GM12878 (cell line): ENCODE measurements at regions not wholly inside any gene's neighbourhood (a gene's known extent, or its start where the extent isn't known, plus 50 kb on each side); places are given as distances from the start of the nearest gene placed in this dataset.

Experiments
- ATAC-seq: fragments of 200-7000 bp; cut with Tn5 transposase; 3 replicates; pipeline ENCODE4 v1.9.1; 2020; ENCODE audit warnings: mild to moderate bottlenecking, moderate library complexity
- BruUV-seq: library from RNA; stranded (reverse); fragments of 400-500 nt; replicated peaks from 2 replicates; lab custom pipeline; 2021; lab: Mats Ljungman, UMichigan
- CTCF ChIA-PET: fragments of 300-600 bp; sonication (Branson Sonifier 250); formaldehyde crosslinking; extraction: SDS; loops from one replicate; lab custom pipeline; 2021; ENCODE audit warnings: inconsistent platforms; lab: Yijun Ruan, JAX
- POLR2A ChIA-PET: fragments of 350-600 bp; formaldehyde crosslinking; extraction: SDS; loops from one replicate; lab custom pipeline; 2021; ENCODE audit warnings: inconsistent platforms; lab: Charles Lee
- RAD21 ChIA-PET: fragments of 300-600 bp; sonication (Branson Sonifier 250); formaldehyde crosslinking; loops from one replicate; lab custom pipeline; 2023; ENCODE audit warnings: antibody characterized with exemption; ENCODE audit not compliant: unreplicated experiment; lab: Charles Lee
- SMC1A ChIA-PET: fragments of 300-600 bp; sonication (Branson Sonifier 250); formaldehyde crosslinking; loops from one replicate; lab custom pipeline; 2023; ENCODE audit not compliant: unreplicated experiment, uncharacterized antibody; lab: Charles Lee
- DNase-seq: peaks from one replicate; pipeline ENCODE4 v3.0.0-alpha.2; 2011; ENCODE audit warnings: low read depth, low spot score
- FAIRE-seq: peaks from 3 replicates; lab custom pipeline; 2011; peaks lifted over from hg19 to GRCh38; lab: Jason Lieb, UNC
- H2AFZ ChIP-seq: 2 replicates; pipeline ENCODE4 v1.6.0; 2011; ENCODE audit warnings: low read depth, low read length, control low read depth; ENCODE audit not compliant: control insufficient read depth
- H3K27ac ChIP-seq: 2 replicates; pipeline ENCODE4 v1.5.1; 2011; ENCODE audit warnings: control low read depth; ENCODE audit not compliant: control insufficient read depth, insufficient read depth
- H3K27me3 ChIP-seq, 2 experiments: replicated peaks in 1 of 2; 2 replicates each; pipeline versions ENCODE4 v1.6.0 to v1.6.1; 2011; ENCODE audit warnings: low read length in 1 of 2; ENCODE audit not compliant: control insufficient read depth in 2 of 2, insufficient read depth in 2 of 2
- H3K36me3 ChIP-seq, 2 experiments: 2 replicates each; pipeline ENCODE4 v1.5.1; 2011; ENCODE audit warnings: low read length in 1 of 2; ENCODE audit not compliant: control insufficient read depth in 2 of 2, insufficient read depth in 2 of 2
- H3K4me1 ChIP-seq: 2 replicates; pipeline ENCODE4 v1.6.1; 2011; ENCODE audit warnings: mild to moderate bottlenecking, low read length, moderate library complexity, mixed read lengths; ENCODE audit not compliant: control insufficient read depth, insufficient read depth
- H3K4me2 ChIP-seq: 2 replicates; pipeline ENCODE4 v1.6.0; 2011; ENCODE audit warnings: control low read depth; ENCODE audit not compliant: control insufficient read depth, insufficient read depth
- H3K4me3 ChIP-seq: fragments of 200-600 bp; sonication (generic); 2 replicates; pipeline ENCODE4 v1.5.1; 2016
- H3K79me2 ChIP-seq: 2 replicates; pipeline ENCODE4 v1.6.0; 2011; ENCODE audit warnings: low read length; ENCODE audit not compliant: control insufficient read depth, insufficient read depth
- H3K9ac ChIP-seq: 2 replicates; pipeline ENCODE4 v1.8.0; 2011; ENCODE audit warnings: low read length, control low read depth, mixed read lengths; ENCODE audit not compliant: control insufficient read depth, insufficient read depth
- H3K9me3 ChIP-seq: replicated peaks from 3 replicates; pipeline ENCODE4 v1.5.1; 2011; ENCODE audit warnings: mild to moderate bottlenecking, low read length; ENCODE audit not compliant: control insufficient read depth, insufficient read depth
- H4K20me1 ChIP-seq: 2 replicates; pipeline ENCODE4 v1.6.0; 2011; ENCODE audit not compliant: control insufficient read depth, insufficient read depth
- ATF3 ChIP-seq: IDR thresholded peaks from 2 replicates; pipeline ENCODE4 v1.6.1; 2011; ENCODE audit warnings: low read depth, mild to moderate bottlenecking, low read length, moderate library complexity, borderline replicate concordance; ENCODE audit errors: extremely low read depth
- NFXL1 ChIP-seq: fragments of 450-650 bp; IDR thresholded peaks from 2 replicates; pipeline ENCODE4 v1.6.1; 2017; ENCODE audit warnings: antibody characterized with exemption, mild to moderate bottlenecking, borderline replicate concordance
- POLR2A ChIP-seq: IDR thresholded peaks from 2 replicates; pipeline ENCODE4 v1.6.1; 2011; ENCODE audit warnings: low read depth, mild to moderate bottlenecking, low read length
- RELB ChIP-seq: fragments of 450-650 bp; IDR thresholded peaks from 2 replicates; pipeline ENCODE4 v1.6.1; 2017; ENCODE audit warnings: low read depth, mild to moderate bottlenecking, moderate library complexity
- SIX5 ChIP-seq: IDR thresholded peaks from 2 replicates; pipeline ENCODE4 v1.6.1; 2011; ENCODE audit warnings: mild to moderate bottlenecking, low read depth, low read length, moderate library complexity; ENCODE audit not compliant: severe bottlenecking
- SUPT20H ChIP-seq: IDR thresholded peaks from 2 replicates; pipeline ENCODE4 v1.6.1; 2011; ENCODE audit warnings: low read depth, mild to moderate bottlenecking, low read length, moderate library complexity, borderline replicate concordance; ENCODE audit not compliant: control insufficient read depth
- ZSCAN29 ChIP-seq: fragments of 450-650 bp; IDR thresholded peaks from 2 replicates; pipeline ENCODE4 v1.6.1; 2017; ENCODE audit warnings: mild to moderate bottlenecking, moderate library complexity
- WGBS: methylation state at CpG from one replicate; pipeline ENCODE4 v1.1.6; 2016; ENCODE audit warnings: low lambda C conversion rate; ENCODE audit not compliant: insufficient replicate concordance, insufficient coverage; ENCODE audit errors: missing lambda C conversion rate; 5-methylcytosine and 5-hydroxymethylcytosine counted together
- in situ Hi-C: fragments of 300-500 bp; cut with MboI; formaldehyde crosslinking; loops from 9 replicates; pipeline ENCODE4 v1.14.3; 2018; ENCODE audit warnings: mixed read lengths
- intact Hi-C: fragments of 100-400 bp; cut with micrococcal nuclease; formaldehyde crosslinking; loops from one replicate; pipeline ENCODE4 v1.14.2; 2022; ENCODE audit not compliant: unreplicated experiment
- TF ChIP-seq, protein P1 (sequence below): fragments of 450-650 bp; IDR thresholded peaks from 2 replicates; pipeline ENCODE4 v1.6.1; 2018; ENCODE audit warnings: mild to moderate bottlenecking, low read depth, moderate library complexity; ENCODE audit not compliant: partially characterized antibody
- TF ChIP-seq, protein P2 (sequence below): fragments of 450-650 bp; IDR thresholded peaks from 2 replicates; pipeline ENCODE4 v1.6.1; 2016; ENCODE audit warnings: mild to moderate bottlenecking

DNA sequence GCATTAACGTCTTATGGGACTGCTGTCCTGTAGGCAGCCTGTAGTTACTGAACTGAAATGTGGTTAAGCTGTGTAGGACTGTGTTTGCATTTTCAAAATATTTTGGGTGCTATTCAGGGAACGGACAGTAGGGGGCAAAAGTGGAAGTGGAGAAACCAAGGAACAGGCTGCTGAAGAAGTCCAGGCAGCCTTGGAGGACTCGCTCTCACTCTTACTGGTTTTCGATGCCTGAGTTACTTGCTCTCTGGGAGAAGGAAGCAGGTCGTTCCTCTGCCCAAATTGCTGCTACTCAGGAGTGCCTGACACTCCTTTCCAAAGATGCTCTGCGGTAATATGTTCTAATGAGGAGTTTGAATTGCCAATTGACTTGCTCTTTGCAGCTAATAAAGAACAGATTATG, 64.5 kb upstream of the RBFOX1 start (continued):
- TF ChIP-seq NFXL1 (no peak), SUPT20H (no peak), ZSCAN29 (no peak), RELB (no peak), POLR2A (no peak), SIX5 (no peak)
- TF ChIP-seq, protein P1, sequence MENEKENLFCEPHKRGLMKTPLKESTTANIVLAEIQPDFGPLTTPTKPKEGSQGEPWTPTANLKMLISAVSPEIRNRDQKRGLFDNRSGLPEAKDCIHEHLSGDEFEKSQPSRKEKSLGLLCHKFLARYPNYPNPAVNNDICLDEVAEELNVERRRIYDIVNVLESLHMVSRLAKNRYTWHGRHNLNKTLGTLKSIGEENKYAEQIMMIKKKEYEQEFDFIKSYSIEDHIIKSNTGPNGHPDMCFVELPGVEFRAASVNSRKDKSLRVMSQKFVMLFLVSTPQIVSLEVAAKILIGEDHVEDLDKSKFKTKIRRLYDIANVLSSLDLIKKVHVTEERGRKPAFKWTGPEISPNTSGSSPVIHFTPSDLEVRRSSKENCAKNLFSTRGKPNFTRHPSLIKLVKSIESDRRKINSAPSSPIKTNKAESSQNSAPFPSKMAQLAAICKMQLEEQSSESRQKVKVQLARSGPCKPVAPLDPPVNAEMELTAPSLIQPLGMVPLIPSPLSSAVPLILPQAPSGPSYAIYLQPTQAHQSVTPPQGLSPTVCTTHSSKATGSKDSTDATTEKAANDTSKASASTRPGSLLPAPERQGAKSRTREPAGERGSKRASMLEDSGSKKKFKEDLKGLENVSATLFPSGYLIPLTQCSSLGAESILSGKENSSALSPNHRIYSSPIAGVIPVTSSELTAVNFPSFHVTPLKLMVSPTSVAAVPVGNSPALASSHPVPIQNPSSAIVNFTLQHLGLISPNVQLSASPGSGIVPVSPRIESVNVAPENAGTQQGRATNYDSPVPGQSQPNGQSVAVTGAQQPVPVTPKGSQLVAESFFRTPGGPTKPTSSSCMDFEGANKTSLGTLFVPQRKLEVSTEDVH = no peak
- TF ChIP-seq, all 136 proteins: peak for 3

- no peaks in the 10 kb centered on the region for H3K9me3 ChIP-seq
- intact Hi-C loops = no loop called here
- DNase-seq = no peak
- WGBS = 26% methylated on average over 11 of the region's 11 CpGs
- no peaks in the 10 kb centered on the region for H4K20me1 ChIP-seq
- CTCF ChIA-PET = interaction anchor here (0.9 kb wide), 1 partner anchor 11 kb away, joined by 4 read pairs; no protein-coding TSS in a partner anchor
- no TSS peak for BruUV-seq
- ATAC-seq = no peak
- no peak overlapping the region for H3K4me2 ChIP-seq
- no peak for FAIRE-seq
- no peaks in the 10 kb centered on the region for H3K4me1 ChIP-seq
- no peaks in the 10 kb centered on the region for H3K79me2 ChIP-seq
- no peak overlapping the region for H2AFZ ChIP-seq
- RAD21 ChIA-PET = interaction anchor here (0.5 kb wide), 1 partner anchor 39 kb away, joined by 3 read pairs; no protein-coding TSS in a partner anchor
- no peak overlapping the region for H3K9ac ChIP-seq
- POLR2A ChIA-PET = no interaction called here
- in situ Hi-C loops = no loop called here
- SMC1A ChIA-PET = no interaction called here
- no peak overlapping the region for H3K27ac ChIP-seq
- no peaks in the 10 kb centered on the region for H3K27me3 ChIP-seq
- H3K4me3 ChIP-seq = no peak overlapping the region
- no peaks in the 10 kb centered on the region for H3K36me3 ChIP-seq
- TF ChIP-seq, protein P2, sequence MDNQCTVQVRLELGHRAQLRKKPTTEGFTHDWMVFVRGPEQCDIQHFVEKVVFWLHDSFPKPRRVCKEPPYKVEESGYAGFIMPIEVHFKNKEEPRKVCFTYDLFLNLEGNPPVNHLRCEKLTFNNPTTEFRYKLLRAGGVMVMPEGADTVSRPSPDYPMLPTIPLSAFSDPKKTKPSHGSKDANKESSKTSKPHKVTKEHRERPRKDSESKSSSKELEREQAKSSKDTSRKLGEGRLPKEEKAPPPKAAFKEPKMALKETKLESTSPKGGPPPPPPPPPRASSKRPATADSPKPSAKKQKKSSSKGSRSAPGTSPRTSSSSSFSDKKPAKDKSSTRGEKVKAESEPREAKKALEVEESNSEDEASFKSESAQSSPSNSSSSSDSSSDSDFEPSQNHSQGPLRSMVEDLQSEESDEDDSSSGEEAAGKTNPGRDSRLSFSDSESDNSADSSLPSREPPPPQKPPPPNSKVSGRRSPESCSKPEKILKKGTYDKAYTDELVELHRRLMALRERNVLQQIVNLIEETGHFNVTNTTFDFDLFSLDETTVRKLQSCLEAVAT = no peak
- no peak for TF ChIP-seq ATF3
Measured at GRCh38 chr16:7257016-7257415, 75.6 kb upstream of the RBFOX1 start.
